SK-MEL-5 (cell line): ENCODE measurements at regions not wholly inside any gene's neighbourhood (a gene's known extent, or its start where the extent isn't known, plus 50 kb on each side); places are given as distances from the start of the nearest gene placed in this dataset.
"Not testable (repeated sequence)": the region's sequence is repeated elsewhere in the genome, so short reads cannot be mapped to it uniquely, and the experiment has no call there.

Experiments
- DNase-seq: peaks from one replicate; pipeline ENCODE4 v3.0.0-alpha.2; 2016; ENCODE audit warnings: low read depth, low spot score
- in situ Hi-C: cut with HindIII; loops from 2 replicates; pipeline ENCODE4 v1.10.0; 2016; ENCODE audit warnings: low sequenced_read_pairs, high pct_unique_total_duplicates, low pct_unique_long_range_greater_than_20kb

GRCh38 chr6:91097364-91097763, 510.5 kb upstream of the MAP3K7 start:
- in situ Hi-C loops: no loop called here
- DNase-seq: no peak

- in situ Hi-C loops: no loop called here
- DNase-seq: no peak
Measured at GRCh38 chr6:91094806-91095475, 508.1 kb upstream of the MAP3K7 start.

- DNase-seq: peak; percentile 65
- in situ Hi-C loops: no loop called here
Measured at GRCh38 chr6:91094341-91094740, 507.5 kb upstream of the MAP3K7 start.

GRCh38 chr6:91088976-91089375, 502.1 kb upstream of the MAP3K7 start:
- in situ Hi-C loops: no loop called here
- DNase-seq: no peak

- in situ Hi-C loops: no loop called here
- DNase-seq: no peak
Measured at GRCh38 chr6:91088515-91088914, 501.6 kb upstream of the MAP3K7 start.

GRCh38 chr6:91087908-91088307, 501.0 kb upstream of the MAP3K7 start:
- DNase-seq: no peak
- in situ Hi-C loops: no loop called here

GRCh38 chr6:91083211-91083610, 496.3 kb upstream of the MAP3K7 start:
- in situ Hi-C loops: no loop called here
- DNase-seq: peak; percentile 73

- peak; percentile 37 for DNase-seq
- in situ Hi-C loops: no loop called here
Measured at GRCh38 chr6:91082311-91082832, 495.5 kb upstream of the MAP3K7 start.

- DNase-seq: peak; percentile 72
- in situ Hi-C loops: no loop called here
Measured at GRCh38 chr6:91081452-91082067, 494.7 kb upstream of the MAP3K7 start.

- in situ Hi-C loops: no loop called here
- no peak for DNase-seq
Measured at GRCh38 chr6:91080871-91081270, 494.0 kb upstream of the MAP3K7 start.

- in situ Hi-C loops: no loop called here
- no peak for DNase-seq
Measured at GRCh38 chr6:91079969-91080368, 493.1 kb upstream of the MAP3K7 start.

GRCh38 chr6:91075244-91075976, 488.5 kb upstream of the MAP3K7 start:
- in situ Hi-C loops: no loop called here

GRCh38 chr6:91063362-91063761, 476.5 kb upstream of the MAP3K7 start:
- in situ Hi-C loops: no loop called here
- no peak for DNase-seq

More at GRCh38 chr6:91075244-91075976, 488.5 kb upstream of the MAP3K7 start:
- DNase-seq: no peak

GRCh38 chr6:91057689-91058088, 470.8 kb upstream of the MAP3K7 start:
- in situ Hi-C loops: no loop called here
- no peak for DNase-seq

- in situ Hi-C loops: no loop called here
- DNase-seq: no peak
Measured at GRCh38 chr6:91055959-91056358, 469.1 kb upstream of the MAP3K7 start.

GRCh38 chr6:91052473-91053450, 465.9 kb upstream of the MAP3K7 start:
- in situ Hi-C loops: not testable (repeated sequence)
- peak; percentile 45 for DNase-seq

GRCh38 chr6:91045161-91045560, 458.3 kb upstream of the MAP3K7 start:
- DNase-seq: no peak

GRCh38 chr6:91043751-91044150, 456.9 kb upstream of the MAP3K7 start:
- DNase-seq: no peak
- in situ Hi-C loops: no loop called here

More at GRCh38 chr6:91045161-91045560, 458.3 kb upstream of the MAP3K7 start:
- in situ Hi-C loops: no loop called here
